Testis (tissue), 2 donors: ENCODE measurements at regions not wholly inside any gene's neighbourhood (a gene's known extent, or its start where the extent isn't known, plus 50 kb on each side); places are given as distances from the start of the nearest gene placed in this dataset.

Experiments used
- POLR2A ChIP-seq: fragments of 450-650 bp; IDR thresholded peaks from one replicate; pipeline ENCODE4 v1.6.1; 2017; ENCODE audit warnings: antibody characterized with exemption, mild to moderate bottlenecking, moderate library complexity
- TF ChIP-seq, protein P1 (sequence below), 3 experiments: fragments of 450-650 bp in 2 of 3; fragments of 200-600 bp in 1 of 3; sonication (generic) in 1 of 3; IDR thresholded peaks; one replicate each; pipeline ENCODE4 v1.5.1; 2016 to 2019; ENCODE audit warnings: antibody characterized with exemption in 3 of 3, mild to moderate bottlenecking in 2 of 3, moderate library complexity in 1 of 3

DNA sequence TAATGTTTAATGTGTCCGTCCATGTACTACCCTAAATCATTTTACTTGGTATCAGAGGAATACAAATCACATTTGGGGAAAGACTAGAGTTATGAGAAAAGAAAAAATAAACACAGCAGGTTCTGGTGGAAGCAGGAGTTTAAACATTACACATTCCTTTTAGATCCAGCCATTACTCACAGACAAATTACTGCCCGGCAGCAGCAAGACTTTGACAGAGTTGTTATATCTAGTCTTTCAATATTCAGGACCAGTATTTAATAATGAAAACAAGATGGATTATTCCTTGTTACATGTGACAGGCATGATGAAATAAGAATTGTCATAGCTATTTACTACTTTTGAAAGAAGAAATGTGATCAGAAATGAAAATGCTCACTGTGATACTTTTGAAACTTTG is 131.8 kb upstream of the GNAI1 start:
- no peak for TF ChIP-seq POLR2A
- TF ChIP-seq, protein P1, sequence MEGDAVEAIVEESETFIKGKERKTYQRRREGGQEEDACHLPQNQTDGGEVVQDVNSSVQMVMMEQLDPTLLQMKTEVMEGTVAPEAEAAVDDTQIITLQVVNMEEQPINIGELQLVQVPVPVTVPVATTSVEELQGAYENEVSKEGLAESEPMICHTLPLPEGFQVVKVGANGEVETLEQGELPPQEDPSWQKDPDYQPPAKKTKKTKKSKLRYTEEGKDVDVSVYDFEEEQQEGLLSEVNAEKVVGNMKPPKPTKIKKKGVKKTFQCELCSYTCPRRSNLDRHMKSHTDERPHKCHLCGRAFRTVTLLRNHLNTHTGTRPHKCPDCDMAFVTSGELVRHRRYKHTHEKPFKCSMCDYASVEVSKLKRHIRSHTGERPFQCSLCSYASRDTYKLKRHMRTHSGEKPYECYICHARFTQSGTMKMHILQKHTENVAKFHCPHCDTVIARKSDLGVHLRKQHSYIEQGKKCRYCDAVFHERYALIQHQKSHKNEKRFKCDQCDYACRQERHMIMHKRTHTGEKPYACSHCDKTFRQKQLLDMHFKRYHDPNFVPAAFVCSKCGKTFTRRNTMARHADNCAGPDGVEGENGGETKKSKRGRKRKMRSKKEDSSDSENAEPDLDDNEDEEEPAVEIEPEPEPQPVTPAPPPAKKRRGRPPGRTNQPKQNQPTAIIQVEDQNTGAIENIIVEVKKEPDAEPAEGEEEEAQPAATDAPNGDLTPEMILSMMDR (IDR thresholded peaks at IDR 0.05), result no peak
